GM12878 (cell line): ENCODE measurements at regions not wholly inside any gene's neighbourhood (a gene's known extent, or its start where the extent isn't known, plus 50 kb on each side); places are given as distances from the start of the nearest gene placed in this dataset.

Experiments used
- CBFB ChIP-seq: IDR thresholded peaks from 2 replicates; pipeline ENCODE4 v1.6.1; 2016; ENCODE audit warnings: antibody characterized with exemption, low read depth
- CBX3 ChIP-seq: fragments of 200-600 bp; sonication (generic); IDR thresholded peaks from 2 replicates; pipeline ENCODE4 v1.6.1; 2016; ENCODE audit warnings: low read depth, borderline replicate concordance
- CHD2 ChIP-seq: IDR thresholded peaks from 2 replicates; pipeline ENCODE4 v1.6.1; 2011; ENCODE audit warnings: low read depth, low read length, improper control_type of control experiment, borderline replicate concordance
- EZH2 ChIP-seq: IDR thresholded peaks from 2 replicates; pipeline ENCODE4 v1.6.1; 2012; ENCODE audit warnings: low read depth, mild to moderate bottlenecking, control low read depth, inconsistent platforms, low read length, borderline replicate concordance; ENCODE audit not compliant: control insufficient read depth
- NRF1 ChIP-seq: conservative IDR thresholded peaks from 2 replicates; pipeline ENCODE4 v1.6.1; 2011; ENCODE audit warnings: mild to moderate bottlenecking, low read depth, low read length, improper control_type of control experiment
- POLR2AphosphoS5 ChIP-seq: IDR thresholded peaks from 2 replicates; pipeline ENCODE4 v1.6.1; 2011; ENCODE audit warnings: mild to moderate bottlenecking, low read length, inconsistent platforms
- TF ChIP-seq, protein P1 (sequence below), 3 experiments: IDR thresholded peaks in 2 of 3; conservative IDR thresholded peaks in 1 of 3; 2 replicates each; pipeline ENCODE4 v1.5.1; 2011; ENCODE audit warnings: low read depth in 3 of 3, low read length in 3 of 3, mild to moderate bottlenecking in 3 of 3, control low read depth in 2 of 3, moderate library complexity in 2 of 3, inconsistent platforms in 1 of 3, mixed read lengths in 1 of 3; ENCODE audit not compliant: control insufficient read depth in 2 of 3, insufficient read depth in 1 of 3; ENCODE audit errors: extremely low read depth in 1 of 3
- TF ChIP-seq, protein P2 (sequence below): IDR thresholded peaks from 2 replicates; pipeline ENCODE4 v1.6.1; 2011; ENCODE audit warnings: low read depth, low read length, improper control_type of control experiment, borderline replicate concordance

DNA sequence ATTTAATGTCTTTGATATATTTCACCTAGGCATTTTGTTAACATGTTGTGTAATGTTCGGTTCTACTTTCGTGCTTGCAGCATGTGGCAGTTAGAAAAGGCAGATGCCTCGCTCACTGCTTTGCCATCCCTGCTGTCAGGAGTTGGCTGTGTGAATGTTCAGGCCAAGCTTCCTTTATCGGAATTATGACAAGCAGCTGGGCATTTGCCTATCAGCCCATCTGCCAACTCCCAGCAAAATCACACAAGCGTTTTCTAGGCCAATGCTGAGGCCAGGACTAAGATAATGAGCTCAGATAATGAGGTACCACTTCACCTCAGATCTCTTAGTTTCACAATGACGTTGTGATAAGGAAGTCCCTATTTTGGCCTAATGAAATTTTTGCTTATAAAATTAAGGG lies 212.7 kb upstream of the FAM3C start:
- TF ChIP-seq CHD2 (no peak), NRF1 (no peak), CBFB (no peak), CBX3 (no peak), POLR2AphosphoS5 (no peak), EZH2 (no peak)
- TF ChIP-seq, protein P1, sequence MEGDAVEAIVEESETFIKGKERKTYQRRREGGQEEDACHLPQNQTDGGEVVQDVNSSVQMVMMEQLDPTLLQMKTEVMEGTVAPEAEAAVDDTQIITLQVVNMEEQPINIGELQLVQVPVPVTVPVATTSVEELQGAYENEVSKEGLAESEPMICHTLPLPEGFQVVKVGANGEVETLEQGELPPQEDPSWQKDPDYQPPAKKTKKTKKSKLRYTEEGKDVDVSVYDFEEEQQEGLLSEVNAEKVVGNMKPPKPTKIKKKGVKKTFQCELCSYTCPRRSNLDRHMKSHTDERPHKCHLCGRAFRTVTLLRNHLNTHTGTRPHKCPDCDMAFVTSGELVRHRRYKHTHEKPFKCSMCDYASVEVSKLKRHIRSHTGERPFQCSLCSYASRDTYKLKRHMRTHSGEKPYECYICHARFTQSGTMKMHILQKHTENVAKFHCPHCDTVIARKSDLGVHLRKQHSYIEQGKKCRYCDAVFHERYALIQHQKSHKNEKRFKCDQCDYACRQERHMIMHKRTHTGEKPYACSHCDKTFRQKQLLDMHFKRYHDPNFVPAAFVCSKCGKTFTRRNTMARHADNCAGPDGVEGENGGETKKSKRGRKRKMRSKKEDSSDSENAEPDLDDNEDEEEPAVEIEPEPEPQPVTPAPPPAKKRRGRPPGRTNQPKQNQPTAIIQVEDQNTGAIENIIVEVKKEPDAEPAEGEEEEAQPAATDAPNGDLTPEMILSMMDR (IDR thresholded peaks at IDR 0.05 in 2 of 3, conservative IDR thresholded peaks at IDR 0.05 in 1 of 3; ENCODE audit: control insufficient read depth in 2 of 3, extremely low read depth in 1 of 3, insufficient read depth in 1 of 3, low read depth in 3 of 3, low read length in 3 of 3), result no peak
- TF ChIP-seq, protein P2, sequence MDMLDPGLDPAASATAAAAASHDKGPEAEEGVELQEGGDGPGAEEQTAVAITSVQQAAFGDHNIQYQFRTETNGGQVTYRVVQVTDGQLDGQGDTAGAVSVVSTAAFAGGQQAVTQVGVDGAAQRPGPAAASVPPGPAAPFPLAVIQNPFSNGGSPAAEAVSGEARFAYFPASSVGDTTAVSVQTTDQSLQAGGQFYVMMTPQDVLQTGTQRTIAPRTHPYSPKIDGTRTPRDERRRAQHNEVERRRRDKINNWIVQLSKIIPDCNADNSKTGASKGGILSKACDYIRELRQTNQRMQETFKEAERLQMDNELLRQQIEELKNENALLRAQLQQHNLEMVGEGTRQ, result no peak
